A204.1 (cell line): ENCODE measurements at regions not wholly inside any gene's neighbourhood (a gene's known extent, or its start where the extent isn't known, plus 50 kb on each side); places are given as distances from the start of the nearest gene placed in this dataset.

Experiments
- FAIRE-seq: peaks from 2 replicates; lab custom pipeline; 2012; peaks lifted over from hg19 to GRCh38; lab: Jason Lieb, UNC

GRCh38 chr9:28212979-28213378 is 639.7 kb upstream of the C9orf72 start:
- FAIRE-seq, result no peak

- no peak for FAIRE-seq
Measured at GRCh38 chr9:28215536-28216299, 642.4 kb upstream of the C9orf72 start.

- FAIRE-seq, result no peak
Measured at GRCh38 chr9:28232686-28233085, 659.4 kb upstream of the C9orf72 start.

- no peak for FAIRE-seq
Measured at GRCh38 chr9:28234133-28234893, 661.0 kb upstream of the C9orf72 start.

- no peak for FAIRE-seq
Measured at GRCh38 chr9:28234894-28235277, 661.6 kb upstream of the C9orf72 start.

GRCh38 chr9:28249424-28249823 is 676.1 kb upstream of the C9orf72 start:
- no peak for FAIRE-seq

GRCh38 chr9:28255174-28255573 is 681.9 kb upstream of the C9orf72 start:
- no peak for FAIRE-seq

- FAIRE-seq, result no peak
Measured at GRCh38 chr9:28260330-28260729, 687.0 kb upstream of the C9orf72 start.

GRCh38 chr9:28264368-28264767 is 691.1 kb upstream of the C9orf72 start:
- FAIRE-seq, result no peak

- FAIRE-seq, result no peak
Measured at GRCh38 chr9:28267351-28267750, 694.1 kb upstream of the C9orf72 start.

- no peak for FAIRE-seq
Measured at GRCh38 chr9:28270156-28270555, 696.9 kb upstream of the C9orf72 start.

GRCh38 chr9:28272127-28272526 is 698.8 kb upstream of the C9orf72 start:
- FAIRE-seq, result no peak

- FAIRE-seq, result no peak
Measured at GRCh38 chr9:28287455-28287854, 714.2 kb upstream of the C9orf72 start.

- FAIRE-seq, result no peak
Measured at GRCh38 chr9:28289746-28290145, 716.5 kb upstream of the C9orf72 start.

GRCh38 chr9:28293369-28294090 is 720.2 kb upstream of the C9orf72 start:
- no peak for FAIRE-seq

- FAIRE-seq, result no peak
Measured at GRCh38 chr9:28301281-28301680, 728.0 kb upstream of the C9orf72 start.

- no peak for FAIRE-seq
Measured at GRCh38 chr9:28317745-28318144, 744.5 kb upstream of the C9orf72 start.

- FAIRE-seq, result no peak
Measured at GRCh38 chr9:28318515-28318914, 745.2 kb upstream of the C9orf72 start.

GRCh38 chr9:28319981-28320380 is 746.7 kb upstream of the C9orf72 start:
- FAIRE-seq, result no peak

GRCh38 chr9:28320616-28321015 is 747.3 kb upstream of the C9orf72 start:
- FAIRE-seq, result no peak

- FAIRE-seq, result no peak
Measured at GRCh38 chr9:28329323-28329722, 756.0 kb upstream of the C9orf72 start.

- FAIRE-seq, result no peak
Measured at GRCh38 chr9:28332648-28333047, 759.4 kb upstream of the C9orf72 start.

- no peak for FAIRE-seq
Measured at GRCh38 chr9:28341913-28342312, 768.6 kb upstream of the C9orf72 start.
